ENCODE measurements at regions not wholly inside any gene's neighbourhood (a gene's known extent, or its start where the extent isn't known, plus 50 kb on each side); places are given as distances from the start of the nearest gene placed in this dataset.

DNA sequence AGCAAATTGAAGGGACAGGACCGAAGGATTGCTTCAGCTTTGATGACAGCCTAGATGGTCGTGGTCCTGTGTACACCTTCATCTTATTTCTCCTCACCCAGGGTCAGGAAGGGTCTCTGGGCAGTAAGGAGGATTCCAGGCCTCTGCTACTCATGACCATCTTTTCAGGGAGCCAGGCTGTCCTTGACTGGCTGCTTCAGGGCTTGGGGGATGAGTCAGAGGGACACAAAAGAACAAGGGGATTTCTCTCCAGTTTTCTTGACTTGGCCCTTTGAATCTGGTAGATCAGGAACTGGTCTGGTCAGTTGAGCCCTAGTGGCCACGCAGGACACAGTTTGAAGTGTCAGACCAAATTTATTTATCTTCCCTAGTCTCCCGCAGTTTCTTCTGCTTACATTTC is 402.1 kb upstream of the CHD6 start:
- no peak for DNase-seq

DNA sequence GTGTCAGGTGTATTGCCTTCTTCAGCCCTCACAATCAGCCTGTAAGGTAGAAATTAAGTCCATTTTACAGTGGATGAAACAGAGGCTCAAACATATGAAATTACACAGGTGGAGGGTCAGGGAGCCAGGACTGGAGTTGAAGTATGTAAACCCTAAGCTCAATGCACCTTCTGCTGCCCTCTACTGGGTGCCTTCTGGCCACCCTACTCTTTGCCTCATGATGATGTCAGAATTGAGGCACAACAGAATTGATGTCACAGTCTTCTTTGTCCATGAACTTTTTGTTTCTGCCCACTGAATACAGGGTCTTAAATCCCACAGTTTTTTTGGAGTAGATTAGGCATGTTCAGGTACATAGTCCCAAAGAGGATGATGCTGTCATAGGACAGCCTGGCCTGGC is 400.8 kb upstream of the CHD6 start:
- no peak for DNase-seq

- no peak for DNase-seq
Measured at GRCh38 chr20:42010090-42010489, 391.9 kb upstream of the CHD6 start.

- no peak for DNase-seq
Measured at GRCh38 chr20:42007251-42007650, 389.1 kb upstream of the CHD6 start.

- no peak for DNase-seq
Measured at GRCh38 chr20:42005211-42005610, 387.0 kb upstream of the CHD6 start.

- no peak for DNase-seq
Measured at GRCh38 chr20:42003380-42003779, 385.2 kb upstream of the CHD6 start.

DNA sequence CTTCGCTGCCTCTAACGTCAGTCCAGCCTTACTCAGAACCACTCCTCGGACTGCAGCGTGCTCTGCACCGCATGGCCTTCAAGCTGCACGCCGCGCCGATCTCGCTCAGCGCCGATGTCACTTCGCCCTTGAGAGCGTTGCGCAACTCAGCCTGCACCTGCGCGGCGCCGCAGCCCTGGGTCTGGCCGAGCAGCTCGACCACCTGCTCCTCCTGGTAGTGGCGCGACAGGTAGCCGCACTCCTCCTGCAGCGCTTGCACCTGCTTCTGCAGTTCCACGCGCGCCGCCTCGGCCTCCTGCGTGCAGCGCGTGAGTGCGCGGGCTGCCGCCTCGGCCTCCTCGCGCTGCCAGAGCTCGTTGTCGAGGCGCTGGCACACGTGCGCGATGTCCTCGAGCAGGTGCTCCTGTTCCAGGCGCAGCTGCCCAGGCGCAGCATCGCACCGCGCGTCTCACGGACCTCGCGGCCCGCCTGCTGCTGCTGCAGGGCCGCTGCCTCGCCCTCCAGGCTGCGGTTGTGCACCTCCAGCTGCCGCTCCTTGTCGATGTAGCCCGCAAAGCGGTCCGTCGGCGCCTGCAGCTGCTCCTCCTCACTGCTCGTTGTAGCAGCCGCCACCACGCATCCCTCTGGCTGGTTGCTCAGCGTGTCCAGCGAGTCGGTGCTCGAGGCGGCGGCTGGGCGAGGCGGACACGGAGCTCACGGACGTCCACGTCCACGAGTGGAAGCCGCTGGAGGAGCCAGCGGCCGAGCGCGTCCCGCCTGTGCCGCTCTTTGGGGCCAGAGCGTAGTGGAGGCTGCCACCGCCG is 380.6 kb upstream of the CHD6 start:
- no peak for DNase-seq

DNA sequence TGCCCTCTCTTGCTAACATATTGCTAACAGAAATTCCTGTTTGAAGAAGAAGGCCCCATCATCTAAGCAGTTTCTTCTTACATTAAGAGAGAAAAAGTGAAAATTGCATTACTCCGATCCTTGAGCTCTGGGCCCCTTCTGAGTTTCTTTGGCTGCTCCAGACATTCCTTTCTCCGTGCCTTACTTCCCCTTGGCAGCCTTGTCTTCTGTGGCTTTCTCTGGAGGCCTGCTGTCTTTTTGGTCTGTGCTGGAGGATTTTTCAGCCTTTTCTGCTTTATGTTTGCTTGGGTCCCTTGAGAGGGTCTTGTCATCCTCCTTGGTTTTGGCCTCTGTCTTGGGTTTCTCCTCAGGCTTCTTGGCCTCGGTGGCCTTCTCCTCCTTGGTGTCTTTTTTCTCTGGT is 378.8 kb upstream of the CHD6 start:
- no peak for DNase-seq

GRCh38 chr20:41992481-41992880 is 374.3 kb upstream of the CHD6 start:
- DNase-seq: no peak

- DNase-seq: no peak
Measured at GRCh38 chr20:41991412-41991811, 373.2 kb upstream of the CHD6 start.

DNA sequence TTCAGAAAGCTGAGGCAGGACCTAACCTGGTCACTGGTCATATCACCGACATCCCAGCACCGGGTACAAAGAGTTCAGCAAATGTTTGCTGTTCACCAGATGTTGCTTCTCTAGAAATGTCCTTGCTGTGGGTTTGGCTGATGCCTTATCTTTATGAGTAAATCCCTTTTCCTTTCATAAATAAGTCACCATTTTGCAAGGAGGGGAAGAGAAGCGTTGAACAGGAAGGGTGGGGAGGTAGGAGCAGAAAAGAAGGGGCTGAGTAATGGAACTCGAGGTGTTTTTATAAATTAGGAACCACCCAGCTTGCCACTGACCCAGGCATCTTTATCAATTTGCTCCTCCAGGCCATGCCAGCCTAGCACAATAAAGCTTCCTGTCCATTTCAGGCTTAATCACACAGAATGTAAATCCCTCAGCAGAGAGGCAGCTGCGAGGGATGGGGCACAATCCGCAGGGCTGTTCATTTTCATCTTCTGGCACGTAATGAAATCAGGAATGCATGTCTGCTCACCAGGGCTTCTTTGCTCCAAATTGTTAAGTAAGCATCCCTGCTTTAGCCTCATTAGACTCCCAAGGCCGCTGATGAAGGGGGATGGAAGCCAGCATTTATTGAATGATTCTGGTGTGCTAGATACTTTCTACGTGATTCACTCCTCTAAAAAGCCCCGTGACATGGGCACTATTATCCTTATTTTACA is 371.9 kb upstream of the CHD6 start:
- DNase-seq: no peak

GRCh38 chr20:41989039-41989679 is 371.0 kb upstream of the CHD6 start:
- DNase-seq: no peak

GRCh38 chr20:41984031-41984430 is 365.9 kb upstream of the CHD6 start:
- DNase-seq: no peak

DNA sequence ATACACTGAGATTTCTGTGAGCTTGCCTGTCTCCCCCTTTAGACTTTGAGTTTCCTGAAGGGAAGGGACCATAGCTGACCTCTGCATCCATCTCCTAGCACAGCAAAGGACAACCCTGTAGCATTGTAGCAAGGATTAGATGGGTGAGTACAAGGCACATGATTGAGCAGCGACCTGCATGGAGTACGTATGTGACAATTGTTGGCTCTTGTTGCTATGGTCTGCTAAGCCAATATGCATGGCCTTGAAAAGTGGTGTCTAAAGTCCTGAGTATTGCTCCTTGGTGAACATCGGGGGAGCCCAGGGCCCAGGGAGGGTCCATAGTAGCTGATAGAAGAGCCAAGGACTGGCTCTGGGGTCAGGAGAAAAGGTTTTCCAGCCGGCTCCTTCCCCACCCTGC is 365.0 kb upstream of the CHD6 start:
- DNase-seq: no peak

DNA sequence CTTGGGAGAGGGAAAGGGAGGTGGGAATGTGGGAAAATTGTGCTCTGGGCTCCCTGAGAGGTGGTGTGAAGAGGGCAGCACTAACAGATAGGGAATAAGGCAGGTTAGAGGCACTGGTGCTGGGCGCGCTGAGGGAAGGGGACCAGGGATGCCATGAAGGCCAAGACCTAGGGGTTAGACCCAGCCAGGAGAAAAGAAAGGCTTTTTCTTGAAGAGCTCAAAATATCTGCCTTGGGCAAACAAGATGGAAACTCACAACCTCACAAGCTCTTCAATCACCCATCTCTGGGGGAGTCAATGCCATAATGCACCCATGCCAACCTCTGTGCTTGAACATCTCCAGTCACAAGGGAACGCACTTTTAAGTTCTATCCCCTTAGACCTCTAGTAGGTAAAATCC is 363.6 kb upstream of the CHD6 start:
- no peak for DNase-seq

DNA sequence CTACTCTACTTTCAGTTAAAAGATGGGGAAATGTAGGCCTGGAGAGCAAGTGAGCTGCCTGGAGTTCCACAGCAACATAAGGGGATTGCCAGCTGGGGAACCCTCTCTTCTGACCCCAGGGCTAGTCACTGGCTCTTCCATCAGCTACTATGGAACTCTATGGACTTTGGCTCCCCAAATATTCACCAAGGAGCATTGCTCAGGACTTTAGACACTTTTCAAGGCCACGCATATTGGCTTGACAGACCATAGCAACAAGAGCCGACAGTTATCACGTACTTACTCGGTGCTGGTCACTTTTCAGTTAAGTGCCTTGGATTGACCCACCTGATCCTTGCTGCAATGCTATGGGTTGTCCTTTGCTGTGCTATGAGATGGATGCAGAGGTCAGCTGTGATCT is 360.7 kb upstream of the CHD6 start:
- no peak for DNase-seq

GRCh38 chr20:41978246-41978790 is 360.1 kb upstream of the CHD6 start:
- DNase-seq: no peak

DNA sequence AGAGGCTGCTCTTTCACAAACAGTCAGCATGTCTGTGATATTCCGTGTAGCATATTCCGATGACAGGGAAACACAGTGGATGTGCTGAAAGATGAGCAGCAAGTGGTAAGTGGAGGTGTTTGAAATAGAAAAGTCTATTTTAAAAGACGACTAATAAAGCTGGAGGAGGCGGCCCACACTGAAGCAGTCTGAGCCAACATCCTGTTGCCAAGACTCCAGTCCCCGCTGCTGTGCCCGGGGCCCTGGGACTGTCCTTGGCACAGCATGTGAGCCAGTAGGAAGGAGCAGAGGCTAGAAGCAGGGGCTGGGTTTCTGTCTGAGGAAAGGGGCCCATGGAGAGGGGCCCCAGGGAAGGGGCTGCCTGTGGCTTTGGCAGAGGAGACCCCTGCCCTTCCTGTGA is 351.5 kb upstream of the CHD6 start:
- DNase-seq: no peak

- no peak for DNase-seq
Measured at GRCh38 chr20:41960166-41960565, 342.0 kb upstream of the CHD6 start.

DNA sequence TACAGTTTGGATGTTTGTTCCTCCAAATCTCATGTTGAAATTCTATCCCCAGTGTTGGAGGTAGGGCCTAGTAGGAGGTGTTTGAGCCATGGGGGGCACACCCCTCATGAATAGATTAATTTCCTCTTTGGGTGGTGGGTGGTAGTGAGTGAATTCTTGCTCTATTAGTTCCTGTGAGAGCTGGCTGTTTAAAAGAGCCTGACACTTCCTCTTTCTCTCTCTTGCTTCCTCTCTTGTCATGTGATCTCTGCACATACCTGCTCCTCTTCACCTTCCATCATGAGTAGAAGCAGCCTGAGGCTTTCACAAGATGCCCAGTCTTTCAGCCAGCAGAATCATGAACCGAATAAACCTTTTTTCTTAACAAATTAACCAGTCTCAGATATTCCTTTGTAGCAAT is 340.2 kb upstream of the CHD6 start:
- no peak for DNase-seq

DNA sequence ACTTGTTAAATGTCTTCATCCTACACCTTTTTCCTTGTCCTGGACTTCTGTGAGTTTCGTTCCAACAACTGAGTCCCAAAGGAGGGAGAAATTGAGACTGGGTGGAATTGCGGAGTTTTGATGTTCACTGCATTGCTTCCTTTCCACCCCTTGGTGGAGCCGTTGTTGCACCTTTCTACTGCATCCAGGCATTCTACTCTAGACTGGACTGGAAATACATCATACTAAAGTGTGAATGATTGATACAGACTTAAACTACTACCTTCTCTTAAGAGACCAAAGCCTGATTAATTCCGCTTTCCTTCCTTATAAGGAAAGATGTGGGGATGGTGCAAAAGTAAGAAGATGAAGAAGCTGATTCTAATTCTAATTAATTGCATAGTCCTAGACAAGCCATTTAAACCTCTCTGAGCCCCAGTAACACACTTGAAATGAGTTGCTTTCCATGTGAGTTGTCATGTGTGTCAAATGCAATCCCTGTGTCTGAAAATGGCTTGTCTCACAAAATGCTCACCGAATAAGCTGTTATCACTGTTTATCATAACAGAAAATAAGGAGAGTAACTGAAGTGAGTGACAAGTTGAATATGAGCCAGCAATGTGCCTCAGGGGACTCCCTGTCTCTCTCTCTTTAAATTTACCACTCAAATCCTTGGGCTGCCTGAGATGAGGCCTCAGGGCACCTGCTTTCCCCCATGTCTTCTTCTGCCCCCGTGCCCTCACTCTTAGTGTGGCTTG is 338.3 kb upstream of the CHD6 start:
- DNase-seq: no peak

DNA sequence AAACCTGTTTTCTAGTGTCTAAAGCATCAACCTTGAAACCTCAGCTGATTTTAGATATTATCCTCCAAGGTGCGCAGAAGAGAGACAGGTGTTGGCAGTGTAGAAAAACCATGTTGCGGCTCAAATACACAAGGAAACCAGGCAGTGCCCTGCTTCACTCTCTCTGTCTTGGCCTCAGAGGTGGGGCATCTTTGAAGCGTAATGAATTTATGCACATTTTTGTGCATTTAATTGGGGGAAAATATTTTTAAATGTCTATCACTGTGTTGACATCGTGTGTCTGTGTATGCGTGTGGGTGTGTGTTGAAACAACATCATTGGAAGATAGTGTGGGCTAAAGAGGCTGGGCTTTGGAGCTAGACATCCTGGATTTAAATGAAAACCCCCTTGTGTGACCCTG is 334.0 kb upstream of the CHD6 start:
- DNase-seq: no peak

- no peak for DNase-seq
Measured at GRCh38 chr20:41951615-41952014, 333.4 kb upstream of the CHD6 start.

Data from stimulated activated CD4-positive, alpha-beta T cell treated with anti-CD3 and anti-CD28 coated beads, Interleukin-4, amount 100 ng/mL, for 4 hours (primary cell).